ENCODE measurements at regions not wholly inside any gene's neighbourhood (a gene's known extent, or its start where the extent isn't known, plus 50 kb on each side); places are given as distances from the start of the nearest gene placed in this dataset.
A peak's percentile ranks its signal among the peaks of the same experiment; 100 is the strongest.

DNA sequence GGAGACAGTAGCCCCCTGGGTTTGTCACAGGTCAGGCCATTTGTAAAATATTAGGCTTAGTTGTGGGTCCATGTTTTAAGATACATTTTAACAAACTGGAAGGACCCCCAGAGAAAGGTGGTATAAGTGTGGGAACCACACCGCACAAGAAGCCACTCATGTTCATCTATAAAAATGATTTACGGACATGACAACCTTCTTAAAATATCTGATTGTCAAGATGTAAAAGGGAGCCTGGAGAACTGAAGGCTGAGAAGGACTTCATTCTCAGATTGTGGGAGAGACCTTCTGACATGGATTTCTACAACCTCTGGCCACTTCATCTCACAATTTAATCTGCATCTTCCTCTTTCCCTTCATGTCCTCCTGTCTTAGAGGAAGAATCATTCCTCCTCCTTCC, 102.4 kb downstream of the VCPKMT start:
- Histone ChIP-seq H3K4me1 (peaks cover 14% of the 10 kb centered on the region), H3K36me3 (replicated peaks in 1 of 2; ENCODE audit: insufficient read depth in 1 of 2, low read depth in 2 of 2) (no peaks in the 10 kb centered on the region), H3K27me3 (no peaks in the 10 kb centered on the region), H3K4me3 (no peak overlapping the region), H3K9me3 (no peaks in the 10 kb centered on the region), H3K27ac (peak overlapping the region in 3 of 4 donors; percentile 35 to 75 (median 67))
- intact Hi-C loops (cut with DNase I) = no loop called here
- ATAC-seq (no peak), DNase-seq (no peak)
- TF ChIP-seq CTCF (IDR thresholded peaks at IDR 0.05) (no peak), POLR2A (IDR thresholded peaks at IDR 0.05) (no peak)
- 30 to 71% methylated on average over 2 of the region's 2 CpGs for WGBS, 2 donors

DNA sequence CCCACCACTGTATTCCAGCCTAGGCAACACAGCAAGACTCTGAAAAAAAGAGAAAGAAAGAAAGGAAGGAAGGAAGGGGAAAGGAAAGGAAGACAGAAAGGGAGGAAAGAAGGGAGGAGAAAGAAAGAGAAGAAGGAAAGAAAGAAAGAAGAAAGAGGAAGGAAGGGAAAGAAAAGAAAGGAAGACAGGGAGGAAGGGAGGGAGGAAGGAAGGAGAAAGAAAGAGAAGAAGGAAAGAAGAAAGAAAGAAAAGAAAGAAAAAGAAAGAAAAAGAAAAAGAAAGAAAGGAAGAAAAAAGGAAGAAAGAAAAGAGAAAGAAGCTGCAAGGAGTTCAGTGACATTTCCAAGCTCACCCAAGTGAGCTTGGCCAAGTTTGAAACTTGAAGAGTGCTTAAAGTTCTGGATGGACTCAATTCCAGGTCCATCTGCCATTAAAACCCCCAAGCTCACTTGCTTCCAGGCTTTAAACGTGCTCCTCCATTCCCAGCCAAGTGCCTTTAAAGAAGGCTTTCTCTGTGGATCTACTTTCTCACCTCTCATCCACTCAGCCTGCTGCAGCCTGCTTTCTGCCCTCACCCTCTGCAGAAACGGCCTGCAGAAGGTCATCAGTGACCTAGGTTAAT, 101.5 kb downstream of the VCPKMT start:
- no peak for TF ChIP-seq CTCF (IDR thresholded peaks at IDR 0.05)
- no peak for TF ChIP-seq POLR2A (IDR thresholded peaks at IDR 0.05)
- no peak overlapping the region for H3K4me3 ChIP-seq
- DNase-seq = no peak
- H3K4me1 ChIP-seq = peaks cover 20% of the 10 kb centered on the region
- no peak for ATAC-seq
- H3K27ac ChIP-seq = no peak overlapping the region
- 40 to 55% methylated on average over 2 of the region's 2 CpGs for WGBS, 2 donors
- no peaks in the 10 kb centered on the region for H3K36me3 ChIP-seq (replicated peaks in 1 of 2; ENCODE audit: insufficient read depth in 1 of 2, low read depth in 2 of 2)
- H3K27me3 ChIP-seq = no peaks in the 10 kb centered on the region
- no peaks in the 10 kb centered on the region for H3K9me3 ChIP-seq
- intact Hi-C loops (cut with DNase I) = no loop called here

- Histone ChIP-seq H3K27ac (no peak overlapping the region), H3K9me3 (no peaks in the 10 kb centered on the region), H3K4me3 (no peak overlapping the region), H3K4me1 (peaks cover 20% of the 10 kb centered on the region), H3K36me3 (replicated peaks in 1 of 2; ENCODE audit: insufficient read depth in 1 of 2, low read depth in 2 of 2) (no peaks in the 10 kb centered on the region), H3K27me3 (no peaks in the 10 kb centered on the region)
- WGBS, 2 donors = 92 to 93% methylated on average over 3 of the region's 3 CpGs
- DNase-seq (no peak), ATAC-seq (no peak)
- no peak for TF ChIP-seq POLR2A (IDR thresholded peaks at IDR 0.05)
- no peak for TF ChIP-seq CTCF (IDR thresholded peaks at IDR 0.05)
- intact Hi-C loops (cut with DNase I) = no loop called here
These were observed 100.7 kb downstream of the VCPKMT start for GRCh38 chr14:50015716-50016115.

DNA sequence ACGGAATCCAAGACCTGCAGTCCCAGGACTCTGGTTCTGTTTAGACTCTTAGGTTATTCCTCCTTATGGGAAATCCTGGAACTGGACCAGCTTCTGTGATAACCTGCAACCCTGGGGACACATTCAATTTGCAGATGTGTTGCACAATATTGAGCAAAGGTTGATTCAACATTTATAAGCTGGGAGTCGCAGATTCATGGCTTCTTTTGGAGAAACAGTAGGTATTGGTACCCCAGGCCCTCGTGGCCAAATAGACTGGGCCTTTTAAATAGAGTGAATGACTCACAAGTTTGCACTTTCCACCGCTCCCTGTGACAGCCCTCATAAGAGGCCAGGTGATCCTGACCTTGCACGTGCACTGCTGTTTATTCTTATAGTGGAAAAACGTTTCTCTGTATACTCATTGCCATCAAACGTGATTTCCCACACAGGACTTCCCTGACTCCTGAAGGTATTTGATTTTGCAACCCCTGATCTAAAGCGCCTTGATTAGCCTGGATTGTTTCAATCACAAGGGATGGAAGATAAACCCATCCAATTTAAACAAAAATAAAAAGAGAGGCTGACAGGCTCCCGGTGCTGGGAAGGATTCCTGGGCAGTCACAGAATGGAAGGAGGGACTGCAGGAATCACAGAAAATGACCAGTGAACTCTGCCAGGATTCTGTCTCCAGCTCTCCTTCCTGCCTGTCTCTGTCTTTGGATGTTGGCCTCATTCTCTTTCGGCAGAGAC, 98.0 kb downstream of the VCPKMT start:
- ATAC-seq (peak; percentile 76), DNase-seq (peak; percentile 18 to 73 (median 62))
- no peaks in the 10 kb centered on the region for H3K27me3 ChIP-seq
- H3K27ac ChIP-seq = peak overlapping the region; percentile 25 to 65 (median 57)
- no peak for TF ChIP-seq POLR2A (IDR thresholded peaks at IDR 0.05)
- TF ChIP-seq CTCF (IDR thresholded peaks at IDR 0.05) = no peak
- H3K4me1 ChIP-seq = peaks cover 20% of the 10 kb centered on the region
- no peaks in the 10 kb centered on the region for H3K9me3 ChIP-seq
- H3K36me3 ChIP-seq (replicated peaks in 1 of 2; ENCODE audit: insufficient read depth in 1 of 2, low read depth in 2 of 2) = no peaks in the 10 kb centered on the region
- WGBS, 2 donors = 21 to 23% methylated on average over 10 of the region's 10 CpGs
- no peak overlapping the region for H3K4me3 ChIP-seq
- intact Hi-C loops (cut with DNase I) = no loop called here

GRCh38 chr14:50018933-50019210, 97.5 kb downstream of the VCPKMT start:
- TF ChIP-seq CTCF (IDR thresholded peaks at IDR 0.05) = no peak
- no peak for TF ChIP-seq POLR2A (IDR thresholded peaks at IDR 0.05)
- no peaks in the 10 kb centered on the region for H3K36me3 ChIP-seq (replicated peaks in 1 of 2; ENCODE audit: insufficient read depth in 1 of 2, low read depth in 2 of 2)
- no peak overlapping the region for H3K4me3 ChIP-seq
- H3K27me3 ChIP-seq = no peaks in the 10 kb centered on the region
- ATAC-seq (no peak), DNase-seq (no peak)
- 45 to 62% methylated on average over 2 of the region's 2 CpGs for WGBS, 2 donors
- peaks cover 20% of the 10 kb centered on the region for H3K4me1 ChIP-seq
- no peaks in the 10 kb centered on the region for H3K9me3 ChIP-seq
- H3K27ac ChIP-seq = peak overlapping the region in 3 of 4 donors; percentile 25 to 64 (median 50)
- intact Hi-C loops (cut with DNase I) = no loop called here

All from body of pancreas (tissue), 4 donors.